Heart left ventricle (tissue), 13 donors: ENCODE measurements at regions not wholly inside any gene's neighbourhood (a gene's known extent, or its start where the extent isn't known, plus 50 kb on each side); places are given as distances from the start of the nearest gene placed in this dataset.

Source experiments
- POLR2A ChIP-seq, 2 donors: fragments of 450-650 bp; IDR thresholded peaks; one replicate each; pipeline ENCODE4 v1.6.1; 2017; ENCODE audit warnings: antibody characterized with exemption in 2 of 2, mild to moderate bottlenecking in 2 of 2, moderate library complexity in 2 of 2
- TF ChIP-seq, protein P1 (sequence below), 12 donors: fragments of 200-600 bp; sonication (generic) in 4 of 12; IDR thresholded peaks; one replicate each; pipeline versions ENCODE4 v1.5.0 to v1.8.0; 2018 to 2022; ENCODE audit warnings: antibody characterized with exemption in 12 of 12, mild to moderate bottlenecking in 5 of 12
- donor health status: ischemic (EF 13 %, LVEDD 7.1; RV severe dilation, severe dysfunction).
- donor health status: DM: no; HTN: yes; CAD: no.
- donor health status: DM: no; HTN: no; CAD: no.
- donor health status: ischemic (EF 25% LVEDD 6.9; RV normal size, moderate dysfunction).
- donor health status: ischemic (EF 25% LVEDD 5.7; RV mildly dilated, moderate dysfunction).
- donor health status: ischemic (EF 35%, LVEDD 5.7; RV mildly dilated, moderate dysfunction).
- donor health status: nonischemic (EF 11% LVEDD 7.7; RV severe dilation, severe dysfunction).
- donor health status: DM: yes; HTN: yes; CAD: no.
- donor health status: PGD.
- donor health status: ischemic (EF 29% LVEDD 5.4; RV normal size, mild dysfunction).
- donor health status: nonischemic (EF 23%, LVEDD 6.1; RV moderate dilation, normal function).

DNA sequence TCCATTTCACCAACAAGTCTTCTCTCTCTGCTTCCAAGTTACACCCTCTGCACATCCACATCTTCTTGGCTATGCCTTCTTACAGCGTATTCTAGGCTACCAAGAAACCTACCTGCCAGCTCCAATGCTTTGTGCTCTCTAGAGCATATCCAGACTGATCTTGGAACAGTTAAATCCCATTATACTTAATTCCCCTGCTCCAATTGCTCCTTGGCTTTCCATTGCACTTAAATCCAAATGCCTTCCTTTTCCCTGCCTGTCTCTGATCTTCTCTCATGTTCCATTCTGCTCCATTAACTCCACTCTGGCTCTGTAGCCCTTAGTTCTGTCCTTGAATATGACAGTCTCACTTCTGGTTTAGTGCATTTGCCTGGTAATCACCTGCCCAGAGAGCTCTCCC lies 322.4 kb downstream of the LRRC70 start:
- TF ChIP-seq, protein P1, sequence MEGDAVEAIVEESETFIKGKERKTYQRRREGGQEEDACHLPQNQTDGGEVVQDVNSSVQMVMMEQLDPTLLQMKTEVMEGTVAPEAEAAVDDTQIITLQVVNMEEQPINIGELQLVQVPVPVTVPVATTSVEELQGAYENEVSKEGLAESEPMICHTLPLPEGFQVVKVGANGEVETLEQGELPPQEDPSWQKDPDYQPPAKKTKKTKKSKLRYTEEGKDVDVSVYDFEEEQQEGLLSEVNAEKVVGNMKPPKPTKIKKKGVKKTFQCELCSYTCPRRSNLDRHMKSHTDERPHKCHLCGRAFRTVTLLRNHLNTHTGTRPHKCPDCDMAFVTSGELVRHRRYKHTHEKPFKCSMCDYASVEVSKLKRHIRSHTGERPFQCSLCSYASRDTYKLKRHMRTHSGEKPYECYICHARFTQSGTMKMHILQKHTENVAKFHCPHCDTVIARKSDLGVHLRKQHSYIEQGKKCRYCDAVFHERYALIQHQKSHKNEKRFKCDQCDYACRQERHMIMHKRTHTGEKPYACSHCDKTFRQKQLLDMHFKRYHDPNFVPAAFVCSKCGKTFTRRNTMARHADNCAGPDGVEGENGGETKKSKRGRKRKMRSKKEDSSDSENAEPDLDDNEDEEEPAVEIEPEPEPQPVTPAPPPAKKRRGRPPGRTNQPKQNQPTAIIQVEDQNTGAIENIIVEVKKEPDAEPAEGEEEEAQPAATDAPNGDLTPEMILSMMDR (IDR thresholded peaks at IDR 0.05), result no peak
- TF ChIP-seq POLR2A (IDR thresholded peaks at IDR 0.05), result no peak
